Skin epidermis (tissue), 12 donors: ENCODE measurements at regions not wholly inside any gene's neighbourhood (a gene's known extent, or its start where the extent isn't known, plus 50 kb on each side); places are given as distances from the start of the nearest gene placed in this dataset.

Source experiments
- H3K27ac ChIP-seq, 21 experiments: fragments of 200-600 bp; sonication (generic) in 11 of 21; one replicate each; pipeline ENCODE4 v1.5.0; 2020; ENCODE audit warnings: mild to moderate bottlenecking in 3 of 21, inconsistent platforms in 2 of 21, moderate library complexity in 2 of 21
- H3K4me3 ChIP-seq, 7 experiments: fragments of 200-600 bp; sonication (generic) in 2 of 7; one replicate each; pipeline ENCODE4 v1.5.0; 2020; ENCODE audit warnings: inconsistent platforms in 2 of 7, mild to moderate bottlenecking in 2 of 7, moderate library complexity in 1 of 7

DNA sequence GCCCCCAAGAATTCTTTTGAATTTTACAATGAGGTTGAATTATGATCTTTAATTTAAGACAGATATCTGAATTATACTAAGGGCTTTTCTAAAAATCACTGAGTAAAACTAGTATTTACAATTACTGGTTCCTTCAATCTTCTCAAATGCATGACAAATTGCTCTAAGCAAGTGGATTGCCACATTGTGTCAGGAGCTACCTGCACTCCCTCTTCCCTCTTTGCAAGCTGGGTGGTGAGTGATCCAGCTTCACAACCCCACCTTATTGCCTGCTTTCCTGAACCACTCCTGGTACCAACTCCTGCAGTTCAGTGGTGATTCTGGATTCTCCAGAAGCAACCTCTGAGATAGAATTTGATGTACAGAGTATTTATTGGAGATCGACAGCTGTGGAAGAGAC is 49.9 kb upstream of the SERP2 start:
- Histone ChIP-seq H3K27ac (no peak overlapping the region), H3K4me3 (no peak overlapping the region)
